Activated CD8-positive, alpha-beta T cell treated with anti-CD3 and anti-CD28 coated beads, Interleukin-2, amount 10 ng/mL, durations not matched to agents 7 days and 5 days (primary cell): ENCODE measurements at regions not wholly inside any gene's neighbourhood (a gene's known extent, or its start where the extent isn't known, plus 50 kb on each side); places are given as distances from the start of the nearest gene placed in this dataset.
"Not testable (repeated sequence)": the region's sequence is repeated elsewhere in the genome, so short reads cannot be mapped to it uniquely, and the experiment has no call there.

Experiments
- ATAC-seq: fragments of 150-1000 bp; cut with Tn5 transposase; one replicate; pipeline ENCODE4 v1.10.0; 2021; ENCODE audit warnings: moderate library complexity
- CTCF ChIA-PET: fragments of 350-600 bp; sonication (Branson Sonifier 250); formaldehyde crosslinking; loops from one replicate; lab custom pipeline; 2021; ENCODE audit warnings: antibody characterized with exemption; lab: Charles Lee
- POLR2A ChIA-PET: fragments of 350-600 bp; sonication (Branson Sonifier 250); formaldehyde crosslinking; loops from one replicate; lab custom pipeline; 2021; ENCODE audit warnings: antibody characterized with exemption; lab: Charles Lee
- DNase-seq: peaks from one replicate; pipeline ENCODE4 v3.0.0-alpha.2; 2020
- H3K27ac Mint-ChIP-seq: one replicate; pipeline ENCODE4 v1.8.0; 2021; ENCODE audit warnings: mild to moderate bottlenecking, mixed read lengths
- H3K27me3 Mint-ChIP-seq: one replicate; pipeline ENCODE4 v1.8.0; 2021; ENCODE audit warnings: low read depth, mixed read lengths
- H3K36me3 Mint-ChIP-seq: one replicate; pipeline ENCODE4 v1.8.0; 2021; ENCODE audit warnings: low read depth, mixed read lengths
- H3K4me1 Mint-ChIP-seq: one replicate; pipeline ENCODE4 v1.8.0; 2021; ENCODE audit warnings: low read depth, mixed read lengths
- H3K4me3 Mint-ChIP-seq: one replicate; pipeline ENCODE4 v1.8.0; 2021; ENCODE audit warnings: mild to moderate bottlenecking, mixed read lengths
- H3K9me3 Mint-ChIP-seq: one replicate; pipeline ENCODE4 v1.8.0; 2022; ENCODE audit warnings: mixed read lengths; ENCODE audit not compliant: insufficient read depth

- no peak overlapping the region for H3K27ac Mint-ChIP-seq
- ATAC-seq (no peak), DNase-seq (no peak)
- ChIA-PET CTCF (no interaction called here), POLR2A (no interaction called here)
- H3K27me3 Mint-ChIP-seq = peaks cover 30% of the 10 kb centered on the region
- no peaks in the 10 kb centered on the region for H3K4me1 Mint-ChIP-seq
- no peaks in the 10 kb centered on the region for H3K36me3 Mint-ChIP-seq
- no peaks in the 10 kb centered on the region for H3K9me3 Mint-ChIP-seq
- H3K4me3 Mint-ChIP-seq = no peak overlapping the region
Measured at GRCh38 chr7:55261386-55261770, 103.8 kb upstream of the LANCL2 start.

DNA sequence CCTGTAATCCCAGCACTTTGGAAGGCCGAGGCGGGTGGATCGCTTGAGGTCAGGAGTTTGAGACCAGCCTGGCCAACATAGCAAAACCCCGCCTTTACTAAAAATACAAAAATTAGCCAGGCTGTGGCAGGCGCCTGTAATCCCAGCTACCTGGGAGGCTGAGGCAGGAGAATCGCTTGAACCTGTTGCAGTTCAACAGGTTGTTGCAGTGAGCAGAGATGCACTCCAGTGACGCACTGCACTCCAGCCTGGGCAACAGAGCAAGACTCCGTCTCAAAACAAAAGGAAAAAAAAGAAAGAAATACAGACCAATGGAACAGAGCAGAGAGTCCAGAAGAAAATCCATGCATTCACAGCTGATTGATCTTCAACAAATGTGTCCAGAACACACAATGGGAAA lies 99.8 kb upstream of the LANCL2 start:
- POLR2A ChIA-PET, H3K9me3 Mint-ChIP-seq, H3K4me1 Mint-ChIP-seq, DNase-seq, H3K27ac Mint-ChIP-seq, ATAC-seq, H3K4me3 Mint-ChIP-seq, H3K36me3 Mint-ChIP-seq: not testable (repeated sequence)
- peaks cover 23% of the 10 kb centered on the region for H3K27me3 Mint-ChIP-seq
- CTCF ChIA-PET = interaction anchor here (0.9 to 2.0 kb wide), 3 partner anchors 10 to 492 kb away, joined by 3 to 18 read pairs (median 4); no protein-coding TSS in a partner anchor

DNA sequence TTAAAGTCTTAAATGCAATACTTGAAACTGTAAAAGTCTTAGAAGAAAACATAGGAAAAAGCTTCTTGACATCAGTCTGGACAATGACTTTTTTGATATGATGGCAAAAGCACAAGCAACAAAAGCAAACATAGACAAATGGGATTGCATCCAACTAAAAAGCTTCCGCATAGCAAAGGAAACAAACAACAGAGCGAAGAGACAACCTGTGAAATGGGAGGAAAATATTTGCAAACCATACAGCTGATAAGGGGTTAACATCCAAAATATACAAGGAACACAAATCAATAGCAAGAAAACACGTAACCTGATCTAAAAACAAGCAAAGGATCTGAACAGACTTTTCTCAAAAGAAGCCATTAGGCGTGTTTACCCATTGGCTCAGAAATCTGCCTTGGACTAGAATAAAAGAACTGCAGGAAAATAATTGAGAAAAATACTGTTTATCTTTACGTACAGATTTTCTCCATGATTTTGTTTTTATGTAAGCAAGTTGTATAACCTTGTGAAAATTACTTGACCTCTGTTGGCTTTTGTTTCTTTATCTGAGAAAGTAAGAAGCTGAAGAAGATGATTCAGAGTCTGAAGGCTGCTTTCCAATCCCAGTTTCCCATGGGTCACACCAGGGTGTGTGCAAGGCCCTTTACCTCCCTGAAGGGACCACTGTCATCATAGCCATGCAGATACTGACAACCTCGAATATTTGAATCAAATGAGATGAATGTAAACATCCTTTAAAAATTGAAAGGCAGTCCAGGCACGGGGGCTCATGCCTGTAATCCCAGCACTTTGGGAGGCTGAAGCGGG lies 99.1 kb upstream of the LANCL2 start:
- Mint-ChIP-seq H3K4me1 (no peaks in the 10 kb centered on the region), H3K4me3 (no peak overlapping the region), H3K9me3 (no peaks in the 10 kb centered on the region), H3K27ac (no peak overlapping the region), H3K27me3 (peaks cover 23% of the 10 kb centered on the region), H3K36me3 (no peaks in the 10 kb centered on the region)
- CTCF ChIA-PET = interaction anchor here (0.9 to 2.0 kb wide), 3 partner anchors 11 to 492 kb away, joined by 3 to 18 read pairs (median 4); no protein-coding TSS in a partner anchor
- POLR2A ChIA-PET = no interaction called here
- ATAC-seq (no peak), DNase-seq (no peak)

DNA sequence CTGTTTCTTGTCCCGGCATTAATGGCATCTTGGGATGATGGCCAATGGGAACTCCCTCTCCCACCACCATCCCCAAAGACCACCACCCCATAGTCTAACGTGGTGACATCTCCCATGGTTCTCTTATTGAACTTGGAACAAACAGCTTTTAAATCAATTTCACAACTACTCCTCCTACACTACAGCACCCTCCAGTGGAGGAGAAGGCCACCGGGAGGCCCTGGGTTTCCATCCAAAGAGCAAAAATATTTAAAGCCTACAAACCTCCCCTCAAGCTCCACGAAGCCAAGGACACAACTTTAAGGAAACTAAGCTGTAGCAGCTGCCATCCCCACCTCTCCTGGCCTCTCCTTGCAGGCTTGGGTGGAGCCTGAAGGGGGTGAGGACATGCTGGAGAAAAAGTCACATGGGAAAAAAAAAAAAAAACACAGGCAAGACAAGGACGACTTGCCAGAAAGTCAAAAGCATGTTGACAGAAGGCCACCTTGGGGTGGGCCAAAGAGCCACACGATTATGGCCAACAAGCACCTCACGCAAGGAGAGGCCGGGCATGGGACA lies 94.0 kb upstream of the LANCL2 start:
- POLR2A ChIA-PET = no interaction called here
- ATAC-seq (no peak), DNase-seq (no peak)
- peaks cover 2% of the 10 kb centered on the region for H3K27me3 Mint-ChIP-seq
- H3K4me3 Mint-ChIP-seq = no peak overlapping the region
- H3K9me3 Mint-ChIP-seq = no peaks in the 10 kb centered on the region
- H3K27ac Mint-ChIP-seq = no peak overlapping the region
- no peaks in the 10 kb centered on the region for H3K36me3 Mint-ChIP-seq
- CTCF ChIA-PET = interaction anchor here (0.8 to 1.4 kb wide), 3 partner anchors 9 to 498 kb away, joined by 3 to 6 read pairs (median 4); no protein-coding TSS in a partner anchor
- no peaks in the 10 kb centered on the region for H3K4me1 Mint-ChIP-seq

GRCh38 chr7:55271661-55272060 lies 93.5 kb upstream of the LANCL2 start:
- ChIA-PET CTCF (interaction anchor here (1.0 to 1.4 kb wide), 2 partner anchors 8 to 498 kb away, joined by 4 read pairs; no protein-coding TSS in a partner anchor), POLR2A (no interaction called here)
- no peak for ATAC-seq
- H3K4me1 Mint-ChIP-seq = no peaks in the 10 kb centered on the region
- H3K36me3 Mint-ChIP-seq = no peaks in the 10 kb centered on the region
- DNase-seq = no peak
- H3K4me3 Mint-ChIP-seq = no peak overlapping the region
- no peak overlapping the region for H3K27ac Mint-ChIP-seq
- no peaks in the 10 kb centered on the region for H3K27me3 Mint-ChIP-seq
- no peaks in the 10 kb centered on the region for H3K9me3 Mint-ChIP-seq

- ATAC-seq = no peak
- H3K4me1 Mint-ChIP-seq = no peaks in the 10 kb centered on the region
- CTCF ChIA-PET = interaction anchor here (1.0 to 1.4 kb wide), 2 partner anchors 143 to 499 kb away, joined by 4 read pairs; no protein-coding TSS in a partner anchor
Measured at GRCh38 chr7:55272328-55272727, 92.8 kb upstream of the LANCL2 start.

GRCh38 chr7:55273186-55273980 lies 91.8 kb upstream of the LANCL2 start:
- H3K4me3 Mint-ChIP-seq = no peak overlapping the region
- ATAC-seq = no peak
- POLR2A ChIA-PET = no interaction called here

More at GRCh38 chr7:55272328-55272727, 92.8 kb upstream of the LANCL2 start:
- Mint-ChIP-seq H3K27me3 (no peaks in the 10 kb centered on the region), H3K27ac (no peak overlapping the region), H3K4me3 (no peak overlapping the region), H3K36me3 (no peaks in the 10 kb centered on the region), H3K9me3 (no peaks in the 10 kb centered on the region)
- POLR2A ChIA-PET = no interaction called here
- DNase-seq = no peak

DNA sequence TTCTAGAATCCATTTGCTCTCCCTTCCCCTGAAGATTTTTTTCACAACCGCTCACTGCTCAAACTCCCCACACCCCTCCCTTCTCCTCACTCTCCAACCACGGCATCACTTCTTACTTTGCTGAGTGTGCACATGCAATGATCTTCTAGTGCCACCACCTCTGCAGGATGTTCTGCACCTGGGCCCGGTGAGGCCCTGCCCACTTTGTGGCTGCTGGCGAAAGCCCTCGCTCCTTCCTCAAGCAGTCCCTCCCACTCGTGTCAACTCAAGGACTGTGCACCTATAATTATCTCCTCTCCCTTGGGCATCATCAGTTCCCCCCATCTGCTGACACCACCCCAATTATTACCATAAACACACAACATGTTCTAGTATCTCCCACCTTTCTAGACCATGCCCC lies 91.0 kb upstream of the LANCL2 start:
- Mint-ChIP-seq H3K4me1 (no peaks in the 10 kb centered on the region), H3K9me3 (no peaks in the 10 kb centered on the region), H3K27me3 (no peaks in the 10 kb centered on the region), H3K36me3 (no peaks in the 10 kb centered on the region), H3K4me3 (no peak overlapping the region), H3K27ac (no peak overlapping the region)
- no peak for DNase-seq
- POLR2A ChIA-PET = no interaction called here
- CTCF ChIA-PET = interaction anchor here (1.2 kb wide), 1 partner anchor 141 kb away, joined by 5 read pairs; no protein-coding TSS in a partner anchor
- ATAC-seq = no peak

More at GRCh38 chr7:55273186-55273980, 91.8 kb upstream of the LANCL2 start:
- DNase-seq = no peak
- H3K27me3 Mint-ChIP-seq = no peaks in the 10 kb centered on the region
- no peaks in the 10 kb centered on the region for H3K9me3 Mint-ChIP-seq
- H3K4me1 Mint-ChIP-seq = no peaks in the 10 kb centered on the region
- no peaks in the 10 kb centered on the region for H3K36me3 Mint-ChIP-seq
- H3K27ac Mint-ChIP-seq = no peak overlapping the region
- CTCF ChIA-PET = interaction anchor here (1.4 kb wide), 1 partner anchor 142 kb away, joined by 4 read pairs; no protein-coding TSS in a partner anchor

GRCh38 chr7:55275291-55276200 lies 89.6 kb upstream of the LANCL2 start:
- no peak for DNase-seq
- POLR2A ChIA-PET = no interaction called here
- CTCF ChIA-PET = interaction anchor here (1.2 kb wide), 2 partner anchors 20 to 140 kb away, joined by 4 to 5 read pairs; no protein-coding TSS in a partner anchor
- H3K9me3 Mint-ChIP-seq = no peaks in the 10 kb centered on the region
- H3K36me3 Mint-ChIP-seq = no peaks in the 10 kb centered on the region
- no peak for ATAC-seq
- no peaks in the 10 kb centered on the region for H3K27me3 Mint-ChIP-seq
- H3K27ac Mint-ChIP-seq = no peak overlapping the region
- H3K4me1 Mint-ChIP-seq = peaks cover 2% of the 10 kb centered on the region
- no peak overlapping the region for H3K4me3 Mint-ChIP-seq

GRCh38 chr7:55276572-55277295 lies 88.4 kb upstream of the LANCL2 start:
- ChIA-PET POLR2A (no interaction called here), CTCF (interaction anchor here (0.6 to 7.8 kb wide), 4 partner anchors 12 to 254 kb away, joined by 3 to 73 read pairs (median 6); no protein-coding TSS in a partner anchor)
- Mint-ChIP-seq H3K9me3 (no peaks in the 10 kb centered on the region), H3K4me1 (peaks cover 2% of the 10 kb centered on the region), H3K27me3 (peaks cover 3% of the 10 kb centered on the region), H3K27ac (no peak overlapping the region), H3K36me3 (no peaks in the 10 kb centered on the region), H3K4me3 (no peak overlapping the region)
- no peak for ATAC-seq
- no peak for DNase-seq
